ENCODE measurements at regions not wholly inside any gene's neighbourhood (a gene's known extent, or its start where the extent isn't known, plus 50 kb on each side); places are given as distances from the start of the nearest gene placed in this dataset.

GRCh38 chr13:66071608-66072007, 1158.5 kb downstream of the PCDH9 start:
- no peak for DNase-seq (ENCODE audit: low read depth in 3 of 3)

GRCh38 chr13:66071029-66071428, 1159.1 kb downstream of the PCDH9 start:
- no peak for DNase-seq (ENCODE audit: low read depth in 3 of 3)

GRCh38 chr13:66069570-66069969, 1160.6 kb downstream of the PCDH9 start:
- no peak for DNase-seq (ENCODE audit: low read depth in 3 of 3)

GRCh38 chr13:66068683-66069082, 1161.5 kb downstream of the PCDH9 start:
- DNase-seq (ENCODE audit: low read depth in 3 of 3) = no peak

GRCh38 chr13:66048888-66049287, 1181.2 kb downstream of the PCDH9 start:
- no peak for DNase-seq (ENCODE audit: low read depth in 3 of 3)

- DNase-seq (ENCODE audit: low read depth in 3 of 3) = no peak
Measured at GRCh38 chr13:66040506-66040905, 1189.6 kb downstream of the PCDH9 start.

- no peak for DNase-seq (ENCODE audit: low read depth in 3 of 3)
Measured at GRCh38 chr13:66037096-66037495, 1193.0 kb downstream of the PCDH9 start.

- no peak for DNase-seq (ENCODE audit: low read depth in 3 of 3)
Measured at GRCh38 chr13:66036636-66037035, 1193.5 kb downstream of the PCDH9 start.

GRCh38 chr13:66036024-66036614, 1194.0 kb downstream of the PCDH9 start:
- no peak for DNase-seq (ENCODE audit: low read depth in 3 of 3)

- no peak for DNase-seq (ENCODE audit: low read depth in 3 of 3)
Measured at GRCh38 chr13:66033924-66034323, 1196.2 kb downstream of the PCDH9 start.

- DNase-seq (ENCODE audit: low read depth in 3 of 3) = no peak
Measured at GRCh38 chr13:66021846-66022245, 1208.3 kb downstream of the PCDH9 start.

- DNase-seq (ENCODE audit: low read depth in 3 of 3) = no peak
Measured at GRCh38 chr13:66014771-66015170, 1215.4 kb downstream of the PCDH9 start.

- no peak for DNase-seq (ENCODE audit: low read depth in 3 of 3)
Measured at GRCh38 chr13:66009241-66009640, 1220.9 kb downstream of the PCDH9 start.

- DNase-seq (ENCODE audit: low read depth in 3 of 3) = no peak
Measured at GRCh38 chr13:66003558-66003957, 1226.6 kb downstream of the PCDH9 start.

- DNase-seq (ENCODE audit: low read depth in 3 of 3) = no peak
Measured at GRCh38 chr13:66001140-66001539, 1229.0 kb downstream of the PCDH9 start.

- no peak for DNase-seq (ENCODE audit: low read depth in 3 of 3)
Measured at GRCh38 chr13:65999411-65999810, 1230.7 kb downstream of the PCDH9 start.

GRCh38 chr13:65990684-65991083, 1239.5 kb downstream of the PCDH9 start:
- DNase-seq (ENCODE audit: low read depth in 3 of 3) = no peak

- no peak for DNase-seq (ENCODE audit: low read depth in 3 of 3)
Measured at GRCh38 chr13:65985612-65986011, 1244.5 kb downstream of the PCDH9 start.

- no peak for DNase-seq (ENCODE audit: low read depth in 3 of 3)
Measured at GRCh38 chr13:65977525-65977924, 1252.6 kb downstream of the PCDH9 start.

- DNase-seq (ENCODE audit: low read depth in 3 of 3) = no peak
Measured at GRCh38 chr13:65971541-65971940, 1258.6 kb downstream of the PCDH9 start.

GRCh38 chr13:65966991-65967451, 1263.1 kb downstream of the PCDH9 start:
- DNase-seq (ENCODE audit: low read depth in 3 of 3) = no peak

- DNase-seq (ENCODE audit: low read depth in 3 of 3) = no peak
Measured at GRCh38 chr13:65965501-65965900, 1264.6 kb downstream of the PCDH9 start.

GRCh38 chr13:65964672-65965071, 1265.5 kb downstream of the PCDH9 start:
- DNase-seq (ENCODE audit: low read depth in 3 of 3) = no peak

GRCh38 chr13:65959305-65959704, 1270.8 kb downstream of the PCDH9 start:
- DNase-seq (ENCODE audit: low read depth in 3 of 3) = no peak
